Pons (tissue), 1 donor: ENCODE measurements at regions not wholly inside any gene's neighbourhood (a gene's known extent, or its start where the extent isn't known, plus 50 kb on each side); places are given as distances from the start of the nearest gene placed in this dataset.

Source experiments
- DNase-seq: peaks from one replicate; pipeline ENCODE4 v3.0.0-alpha.2; 2016; ENCODE audit warnings: low spot score

DNA sequence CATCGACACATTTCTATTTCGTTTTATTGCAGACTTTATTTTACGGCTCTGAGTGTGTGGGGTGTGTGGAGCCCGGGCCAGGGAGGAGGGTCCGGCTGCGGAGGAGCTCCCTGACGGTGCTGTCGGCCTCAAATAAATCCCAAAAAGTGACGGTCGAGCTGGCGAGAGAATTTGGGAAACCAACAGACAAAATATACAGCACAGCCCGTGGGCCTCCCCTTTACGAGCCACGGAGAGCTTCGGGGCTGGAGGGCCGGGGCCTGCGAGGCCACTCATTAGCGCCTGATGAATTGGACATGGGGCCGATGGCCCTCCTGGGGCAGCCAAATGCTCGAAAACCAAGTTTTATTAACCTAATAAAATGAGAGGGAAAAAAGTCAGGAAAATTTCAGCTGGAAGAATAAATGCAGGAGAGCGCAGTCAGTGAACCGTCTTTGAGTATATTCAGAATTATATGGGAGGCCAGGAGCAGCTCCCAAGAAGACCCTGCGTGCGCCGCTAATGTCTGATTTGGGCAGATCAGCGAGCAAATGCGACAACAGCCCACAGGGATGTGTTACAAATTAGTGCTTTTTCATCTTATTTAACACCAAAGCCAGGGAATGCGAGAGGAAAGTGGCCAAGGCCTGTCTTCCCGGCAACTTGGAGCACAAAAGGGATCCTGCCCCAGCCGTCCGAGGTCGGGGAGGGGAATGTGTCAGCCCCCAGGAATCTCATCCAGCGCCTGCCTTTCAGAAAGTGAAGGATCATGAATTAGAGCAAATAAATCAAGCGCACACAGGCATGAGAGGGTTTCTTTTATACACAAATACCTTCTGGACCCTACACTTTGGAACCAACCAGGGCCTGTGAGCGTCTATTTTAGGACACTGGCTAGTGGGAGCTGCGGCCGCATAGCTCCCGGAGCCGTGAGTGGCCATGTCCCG, 249.1 kb downstream of the C16orf95 start:
- no peak for DNase-seq

DNA sequence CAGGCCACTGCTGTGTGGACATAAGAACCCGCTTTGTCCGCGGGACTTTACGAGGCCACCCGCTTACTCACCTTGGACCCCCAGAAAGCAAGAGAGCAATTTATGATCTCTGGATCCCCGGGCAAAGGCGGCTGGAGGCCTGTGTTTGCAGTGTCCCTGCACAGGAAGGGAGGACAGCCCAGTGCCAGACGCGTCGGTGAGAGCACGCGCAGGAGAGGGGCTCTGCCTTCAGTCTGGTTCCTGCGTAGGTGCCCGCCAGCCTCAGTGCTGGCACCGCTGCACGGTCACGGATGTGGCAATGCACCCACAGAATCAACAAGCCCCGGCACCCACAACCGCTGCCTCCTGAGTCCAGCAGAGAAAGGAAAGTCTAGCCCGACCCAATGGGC, 248.4 kb downstream of the C16orf95 start:
- no peak for DNase-seq

DNA sequence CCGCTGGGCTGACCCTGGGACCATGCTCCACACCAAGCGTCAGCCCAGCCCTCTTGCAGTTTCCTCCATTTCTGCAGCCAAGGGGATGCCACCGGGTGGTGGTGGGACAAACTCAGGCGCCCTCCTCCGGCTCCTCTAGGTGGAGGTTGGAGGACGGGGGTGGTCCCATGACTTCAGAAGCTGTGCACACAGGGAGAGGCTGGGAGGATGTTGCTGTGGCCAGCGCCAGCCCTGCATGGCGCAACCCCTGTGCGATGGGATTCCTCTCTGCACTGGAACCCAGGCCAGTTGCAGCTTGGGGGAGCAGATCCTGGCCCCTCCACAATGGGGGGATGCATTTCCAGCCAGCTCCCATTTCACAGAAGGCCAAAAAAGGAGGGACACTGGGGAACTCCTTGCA, 246.5 kb downstream of the C16orf95 start:
- no peak for DNase-seq

DNA sequence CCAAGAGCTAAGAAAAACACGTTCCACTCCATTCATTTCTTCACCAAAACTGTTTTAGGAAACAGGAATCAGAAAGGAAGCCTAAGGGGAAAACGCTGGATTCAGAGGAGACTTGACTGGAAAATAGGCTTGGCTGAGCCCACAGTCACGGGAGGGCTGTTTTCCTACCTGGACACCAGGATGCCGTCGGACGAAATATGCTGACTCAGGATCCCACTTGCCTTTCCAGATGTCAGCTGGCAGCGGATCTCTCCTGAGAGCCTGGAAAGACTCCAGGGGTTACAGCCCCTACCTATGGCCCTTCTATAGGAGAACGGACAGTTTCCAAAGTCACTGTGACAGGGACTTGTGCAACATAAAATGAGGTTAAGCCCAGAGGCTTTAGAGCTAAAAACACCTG, 245.1 kb downstream of the C16orf95 start:
- DNase-seq, result no peak

DNA sequence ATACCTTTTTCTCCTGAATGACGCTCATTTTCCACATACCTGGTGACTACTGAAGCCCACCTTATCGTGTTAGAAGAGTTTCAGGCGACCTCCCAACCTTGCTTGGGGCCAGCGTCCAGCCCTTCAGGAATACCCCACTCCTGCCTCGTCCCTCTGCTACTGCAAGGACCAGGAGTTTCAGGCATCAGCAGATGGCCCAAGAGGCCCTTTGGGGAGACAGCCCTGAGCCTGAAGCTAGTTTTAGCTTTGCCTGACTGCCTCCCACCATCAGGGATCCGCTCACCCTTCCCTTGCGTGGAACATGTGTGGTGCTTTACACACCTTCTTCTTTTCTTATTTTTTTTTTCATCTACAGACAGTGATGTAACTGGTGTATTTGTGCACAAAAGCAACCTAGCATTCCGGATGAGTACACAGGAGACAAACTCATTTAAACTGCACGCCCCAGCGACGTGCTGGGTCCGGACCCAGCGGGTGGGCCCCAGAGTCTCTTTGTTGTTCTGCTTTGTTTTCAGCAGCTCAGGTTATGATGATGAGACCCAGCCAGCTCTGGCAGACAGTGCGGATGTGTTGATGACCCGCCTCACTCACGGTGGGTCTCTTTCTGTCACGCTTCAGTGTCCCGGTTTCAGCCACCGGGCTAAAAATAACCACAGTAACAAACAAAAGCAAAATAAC, 242.4 kb downstream of the C16orf95 start:
- DNase-seq, result no peak

DNA sequence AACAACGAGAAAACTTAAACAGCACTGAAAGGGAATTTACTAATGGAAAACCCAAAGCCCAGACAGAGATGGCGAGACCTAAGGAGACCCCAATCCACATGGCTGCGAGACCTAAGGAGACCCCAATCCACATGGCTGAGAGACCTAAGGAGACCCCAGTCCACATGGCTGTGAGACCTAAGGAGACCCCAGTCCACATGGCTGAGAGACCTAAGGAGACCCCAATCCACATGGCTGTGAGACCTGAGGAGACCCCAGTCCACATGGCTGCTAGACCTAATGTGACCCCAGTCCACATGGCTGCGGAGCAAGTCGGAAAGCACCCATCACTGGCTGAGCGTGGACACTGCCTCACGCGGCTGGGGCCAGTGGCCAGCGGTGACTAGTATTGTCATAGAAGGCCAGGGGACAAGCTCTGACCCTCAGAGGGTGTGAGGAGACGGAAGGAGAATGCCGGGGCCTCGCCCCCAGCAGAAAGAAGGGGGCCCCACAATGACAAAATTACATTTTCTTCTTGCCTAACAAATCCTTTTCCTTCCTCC, 241.8 kb downstream of the C16orf95 start:
- DNase-seq, result no peak

DNA sequence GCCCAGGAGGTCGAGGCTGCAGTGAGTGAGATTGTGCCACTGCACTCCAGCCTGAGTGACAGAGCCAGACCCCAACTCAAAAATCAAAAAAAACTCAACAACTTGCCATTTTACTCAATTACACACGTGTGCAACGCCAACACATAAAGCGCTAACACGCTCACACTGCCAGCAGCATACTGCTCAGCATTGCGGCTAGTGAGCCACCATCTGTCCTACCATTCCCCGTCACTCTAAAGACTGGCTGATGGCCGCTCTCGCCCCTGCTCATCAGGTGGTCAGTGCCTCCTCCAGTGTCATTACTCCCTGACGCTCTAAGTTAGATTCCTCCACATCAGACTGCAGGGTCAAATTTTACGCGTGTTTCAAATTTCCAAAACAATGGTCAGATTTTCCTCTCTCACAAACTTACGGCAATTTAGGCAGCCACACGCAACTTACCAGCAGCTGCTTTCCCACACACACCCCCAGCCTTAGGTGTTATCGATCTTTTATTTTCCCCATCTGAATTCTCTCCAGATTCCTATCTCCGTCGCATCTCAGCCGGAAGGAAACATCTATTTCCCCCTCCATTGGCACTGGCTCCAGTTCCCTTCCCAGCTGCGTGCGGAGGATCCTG, 240.8 kb downstream of the C16orf95 start:
- DNase-seq, result no peak

DNA sequence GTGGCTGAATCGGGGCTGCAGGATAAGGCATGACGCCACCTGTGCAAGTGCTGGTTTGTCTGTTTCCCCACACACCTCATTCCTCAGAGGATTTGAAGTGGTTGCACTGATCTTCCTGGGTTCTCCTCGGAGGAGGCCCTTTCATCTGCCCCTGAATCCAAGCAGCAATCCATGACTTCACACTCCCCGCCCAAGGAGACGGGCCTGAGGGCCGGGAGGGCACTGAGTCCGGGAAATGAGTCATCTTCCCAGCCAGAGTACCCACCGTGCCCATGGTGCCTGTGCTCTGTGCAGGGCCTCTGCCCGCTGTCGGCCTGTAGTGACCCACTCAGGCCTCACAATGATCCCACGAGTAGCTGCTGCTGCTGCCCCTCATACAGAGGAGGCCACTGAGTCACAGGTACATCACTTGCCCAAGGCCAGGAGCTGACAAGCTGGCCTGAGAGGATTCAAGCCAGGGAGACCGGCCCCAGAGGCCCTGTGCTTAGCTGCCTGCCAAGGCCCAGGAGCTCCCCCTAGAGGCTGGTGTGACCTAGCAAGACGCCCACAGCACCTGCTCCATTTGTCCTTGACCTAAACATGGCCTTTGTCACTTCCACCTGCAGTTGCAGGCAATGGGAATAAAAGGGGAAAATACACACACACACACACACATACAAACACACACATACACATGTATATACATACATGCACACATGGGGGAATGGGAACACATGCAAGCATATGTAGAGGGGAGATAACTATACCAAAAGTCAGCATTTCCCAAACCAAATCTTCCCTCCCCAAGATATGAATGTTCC, 240.0 kb downstream of the C16orf95 start:
- no peak for DNase-seq

DNA sequence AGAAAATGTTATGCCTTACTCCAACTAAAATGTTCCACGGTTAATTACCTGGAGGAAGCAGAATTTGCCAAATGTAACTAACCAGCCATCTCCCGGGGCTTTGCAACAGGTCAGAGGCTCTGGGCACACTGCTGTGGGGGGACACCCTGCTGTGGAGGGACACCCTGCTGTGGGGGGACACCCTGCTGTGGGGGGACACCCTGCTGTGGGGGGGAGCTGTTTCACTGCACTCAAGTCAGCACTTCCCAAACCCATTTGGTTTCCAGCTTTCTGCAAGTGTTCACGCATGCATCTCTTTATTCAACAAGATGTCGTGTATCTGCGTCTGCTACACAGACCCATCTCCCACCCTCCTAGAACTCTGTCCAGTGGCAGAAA, 239.5 kb downstream of the C16orf95 start:
- no peak for DNase-seq

DNA sequence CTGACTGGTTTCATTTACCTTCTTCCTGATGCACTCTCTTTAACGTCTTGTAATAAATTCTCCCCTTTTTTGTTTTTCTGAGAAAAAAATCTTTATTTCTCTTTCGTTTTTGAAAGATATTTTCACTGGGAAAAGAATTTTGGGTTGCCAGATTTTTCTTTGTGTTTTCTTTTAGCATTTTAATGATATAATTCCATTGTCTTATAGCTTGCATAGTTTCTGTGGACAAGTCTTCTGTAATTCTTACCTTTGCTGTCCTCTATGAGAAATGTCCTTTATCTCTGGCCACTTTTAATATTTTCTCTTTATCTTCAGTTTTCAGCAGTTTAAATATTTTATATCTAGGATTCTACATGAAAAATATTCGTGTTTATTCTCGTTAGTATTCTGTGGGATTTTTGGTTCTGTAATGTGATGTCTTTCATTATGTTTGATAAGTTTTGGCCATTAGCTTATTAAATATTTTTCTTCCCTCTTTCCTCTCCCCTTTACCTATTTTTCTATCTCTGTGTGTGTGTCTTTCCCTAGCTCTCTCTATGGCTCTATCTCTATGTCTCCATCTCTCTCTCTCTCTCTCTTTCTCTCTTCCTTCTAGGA, 236.5 kb downstream of the C16orf95 start:
- DNase-seq, result no peak

DNA sequence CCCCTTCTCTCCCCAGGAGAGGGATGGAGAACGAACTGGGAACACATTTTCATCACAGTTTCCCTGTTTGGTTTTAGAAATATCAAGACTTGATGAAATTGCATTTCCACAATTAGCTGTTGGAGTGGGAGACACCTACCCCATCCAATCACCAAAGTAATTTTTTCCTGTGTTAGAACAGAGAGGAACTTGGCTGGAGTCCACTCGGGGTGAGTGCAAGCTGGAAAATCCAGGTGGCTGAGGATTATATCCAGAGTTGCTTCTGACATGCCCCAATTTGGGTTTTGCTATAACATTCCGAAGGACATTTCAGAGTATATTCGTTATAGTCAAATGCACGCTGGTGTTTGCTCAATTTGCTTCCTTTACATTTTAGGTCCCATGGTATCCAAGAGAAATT, 231.8 kb downstream of the C16orf95 start:
- DNase-seq, result no peak

DNA sequence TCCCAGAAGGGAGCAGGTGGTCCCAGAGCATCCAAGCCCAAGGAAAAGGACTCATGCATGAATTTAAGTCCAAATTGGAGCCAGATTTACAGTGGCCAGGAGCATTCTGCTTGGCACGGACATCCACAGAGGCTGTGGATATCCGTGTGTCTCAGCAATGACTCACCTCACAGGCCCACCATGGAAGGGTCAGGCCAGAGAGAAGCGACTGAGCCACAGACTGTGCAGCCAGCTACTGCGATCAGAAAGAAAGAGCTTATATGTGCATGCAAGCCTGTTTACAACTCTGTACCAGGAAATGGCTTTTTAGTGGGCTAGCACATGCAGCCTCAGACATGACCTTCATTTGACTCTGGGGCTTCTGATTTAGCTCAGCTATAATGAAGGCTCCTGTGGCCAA, 231.0 kb downstream of the C16orf95 start:
- no peak for DNase-seq

DNA sequence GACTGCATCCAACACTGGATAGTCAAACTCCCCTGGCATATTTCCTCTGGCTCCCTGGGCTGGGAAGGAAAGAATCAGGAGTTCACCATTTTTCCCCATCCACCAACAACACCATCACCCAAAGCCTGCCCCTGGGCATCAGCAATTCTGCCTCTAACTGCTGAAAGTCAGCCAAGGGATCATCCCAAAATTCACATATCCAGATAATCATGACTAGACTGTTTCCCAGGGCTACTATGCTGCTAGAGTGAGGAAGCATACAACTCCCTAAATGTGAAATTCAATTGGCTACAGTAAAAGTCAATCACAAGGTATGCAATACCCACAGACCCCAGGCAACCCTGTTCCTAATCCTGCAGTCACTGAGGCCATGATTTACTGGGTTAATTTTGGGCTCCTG, 230.6 kb downstream of the C16orf95 start:
- DNase-seq, result no peak

DNA sequence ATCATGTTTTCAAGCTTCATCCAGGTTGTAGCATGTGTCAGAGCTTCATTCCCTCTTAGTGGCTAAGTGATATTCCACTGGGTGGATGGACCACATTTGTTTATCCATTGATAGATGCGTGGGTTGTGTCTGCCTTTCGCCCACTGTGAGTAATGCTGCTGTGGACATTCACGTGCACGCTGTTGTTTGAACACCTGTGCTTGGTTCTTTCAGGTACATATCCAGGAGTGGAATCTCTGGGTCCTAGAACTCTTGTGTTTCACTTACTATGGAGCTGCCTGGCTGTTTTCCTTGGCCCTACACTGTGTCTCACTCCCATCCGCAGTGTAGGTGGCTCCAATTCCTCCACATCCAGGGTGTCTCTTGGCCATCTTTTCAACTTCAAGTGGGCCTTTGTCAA, 224.2 kb downstream of the C16orf95 start:
- no peak for DNase-seq

DNA sequence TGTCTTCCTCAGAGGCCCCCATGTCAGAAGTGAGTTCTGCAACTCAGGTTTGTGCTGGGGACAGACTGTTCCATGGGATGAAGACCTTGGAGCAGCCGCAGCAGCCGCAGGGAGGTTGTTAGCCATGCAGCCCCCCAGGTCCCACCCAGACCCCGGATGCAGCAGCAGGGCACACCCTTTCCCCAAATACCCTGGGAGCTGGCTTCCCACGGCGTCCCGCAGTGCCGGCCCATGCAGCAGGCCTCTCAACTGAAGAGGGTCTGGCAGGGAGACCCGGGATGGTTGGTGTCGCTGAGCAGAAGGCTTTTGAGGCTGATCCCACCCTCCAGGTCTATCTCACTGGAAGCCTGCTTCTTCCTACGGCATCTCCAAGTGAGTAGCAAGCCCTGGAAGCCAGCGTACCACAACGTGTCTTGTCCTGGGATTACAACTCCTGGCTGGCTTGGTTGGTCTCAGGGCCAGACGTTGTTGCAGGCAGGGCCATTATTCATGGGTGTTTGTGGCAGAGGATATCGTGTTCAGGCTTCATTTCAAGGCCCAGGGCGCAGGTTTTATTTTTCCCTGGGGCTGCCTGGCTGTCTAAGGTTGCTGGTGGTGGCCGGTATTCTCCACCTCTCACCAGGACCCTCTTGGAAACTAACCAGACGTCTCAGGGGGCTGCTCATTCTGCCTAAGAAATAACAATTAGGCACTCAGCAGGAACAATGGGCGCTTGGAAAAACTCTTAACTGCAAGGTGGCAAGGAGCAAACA, 223.2 kb downstream of the C16orf95 start:
- DNase-seq, result no peak

DNA sequence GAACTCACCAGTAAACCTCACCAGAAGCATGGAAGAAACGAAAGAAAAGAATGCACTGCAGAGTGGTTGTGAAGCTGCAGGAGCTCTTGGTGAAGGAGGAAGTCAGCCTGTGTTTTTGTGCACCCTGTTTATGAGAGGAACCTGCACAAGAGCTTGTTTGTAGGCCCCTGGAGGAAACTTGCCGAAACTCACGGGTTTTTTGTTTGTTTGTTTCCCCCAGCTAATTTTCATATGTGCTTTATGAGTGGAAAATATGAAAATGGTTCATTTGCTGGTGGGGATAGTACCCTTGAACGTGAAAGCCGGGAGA, 222.7 kb downstream of the C16orf95 start:
- no peak for DNase-seq

DNA sequence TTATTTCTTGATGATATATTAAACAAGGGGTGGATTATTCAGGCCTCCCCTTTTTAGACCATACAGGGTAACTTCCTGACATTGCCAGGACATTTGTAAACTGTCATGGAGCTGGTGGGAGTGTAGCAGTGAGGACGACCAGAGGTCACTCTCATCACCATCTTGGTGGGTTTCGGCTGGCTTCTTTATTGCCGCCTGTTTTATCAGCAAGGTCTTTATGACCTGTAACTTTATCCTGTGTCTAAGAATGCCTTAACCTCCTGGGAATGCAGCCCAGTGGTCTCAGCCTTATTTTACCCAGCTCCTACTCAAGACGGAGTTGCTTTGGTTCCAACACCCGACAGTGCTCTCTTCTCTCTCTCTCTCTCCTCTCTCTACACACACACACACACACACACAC, 221.9 kb downstream of the C16orf95 start:
- no peak for DNase-seq

DNA sequence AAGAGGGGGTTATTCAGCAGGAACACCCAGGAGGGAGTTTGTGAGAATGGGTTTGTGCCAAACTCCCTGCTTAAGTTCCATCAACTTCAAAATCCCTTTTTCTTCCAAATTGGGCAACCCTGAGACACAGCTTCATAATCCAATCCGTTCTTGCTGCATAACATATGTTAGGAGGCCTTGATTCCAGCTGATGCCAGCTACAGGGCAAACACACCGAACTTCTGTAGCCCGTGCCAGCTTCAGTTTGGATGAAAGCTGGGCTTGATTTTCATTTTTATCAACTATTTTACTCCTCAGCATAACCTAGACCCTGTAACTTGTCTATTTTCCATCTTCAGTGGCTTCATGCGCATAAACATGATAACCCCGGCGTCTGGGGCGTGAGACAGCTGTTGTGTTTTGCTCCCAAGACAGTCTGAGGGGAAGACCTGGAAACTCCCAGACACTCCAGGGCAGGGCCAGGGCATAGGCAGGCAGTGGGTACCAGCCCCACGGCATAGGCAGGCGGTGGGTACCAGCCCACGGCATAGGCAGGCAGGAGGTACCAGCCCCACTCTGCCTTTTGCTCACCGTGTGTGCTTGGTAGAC, 220.4 kb downstream of the C16orf95 start:
- DNase-seq, result no peak

DNA sequence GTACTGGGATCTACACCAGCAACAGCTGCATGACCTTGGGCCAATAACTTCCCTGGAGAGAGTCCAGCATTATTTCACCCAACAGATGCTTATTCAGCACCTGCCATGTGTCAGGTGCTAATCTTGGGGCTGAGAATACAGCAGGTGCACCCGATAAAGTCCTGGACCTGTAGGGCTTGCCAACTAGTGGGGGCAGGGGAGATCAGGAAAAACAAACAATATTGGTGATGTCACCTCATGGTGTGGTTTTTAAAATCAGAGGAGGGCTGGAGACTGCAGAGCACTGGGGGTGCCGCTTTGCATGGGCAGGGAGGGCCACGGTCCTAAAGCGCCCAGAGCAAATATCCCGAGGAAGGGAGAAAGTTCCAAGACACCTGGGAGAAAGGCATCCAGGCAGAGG, 218.8 kb downstream of the C16orf95 start:
- DNase-seq, result no peak

DNA sequence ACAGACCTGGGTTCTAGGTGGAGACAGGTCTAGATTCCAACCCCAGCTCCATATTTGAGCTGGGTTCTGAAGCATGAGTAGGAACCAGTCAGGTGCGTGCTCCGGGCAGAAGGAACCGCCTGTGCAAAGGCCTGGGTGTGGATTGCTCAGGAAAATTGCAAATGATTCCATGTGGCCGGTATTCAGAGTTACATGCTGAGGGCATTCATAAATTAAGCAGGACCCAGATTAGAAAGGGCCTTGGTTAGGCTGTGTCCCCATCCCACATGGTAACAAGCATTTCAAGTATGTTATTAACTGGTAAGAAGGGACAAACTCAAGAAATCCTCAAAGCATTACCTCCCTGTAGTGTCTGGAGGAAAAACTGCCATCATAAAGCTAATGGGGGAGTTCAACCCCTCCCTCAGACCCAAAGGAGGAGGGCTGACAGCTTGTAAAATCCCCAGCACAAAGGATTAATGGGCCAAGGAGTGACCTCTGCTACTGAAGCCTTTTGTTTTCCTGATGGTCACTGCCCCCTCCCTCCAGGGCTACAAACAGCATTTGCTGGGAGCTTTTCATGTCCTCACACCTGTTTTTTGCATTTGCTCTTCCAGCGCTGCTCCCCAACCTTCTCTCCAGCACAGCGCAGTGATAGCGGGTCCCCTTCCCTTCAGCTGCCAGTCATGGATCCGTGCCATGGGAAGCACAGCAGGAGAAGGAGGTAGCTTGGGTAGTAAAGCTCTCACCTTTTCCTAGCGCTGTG, 218.0 kb downstream of the C16orf95 start:
- DNase-seq, result no peak
